T-helper 1 cell (primary cell): ENCODE measurements at regions not wholly inside any gene's neighbourhood (a gene's known extent, or its start where the extent isn't known, plus 50 kb on each side); places are given as distances from the start of the nearest gene placed in this dataset.

Source experiments
- DNase-seq, 5 donors: peaks; one replicate each; pipeline ENCODE4 v3.0.0-alpha.2; 2012 to 2020

DNA sequence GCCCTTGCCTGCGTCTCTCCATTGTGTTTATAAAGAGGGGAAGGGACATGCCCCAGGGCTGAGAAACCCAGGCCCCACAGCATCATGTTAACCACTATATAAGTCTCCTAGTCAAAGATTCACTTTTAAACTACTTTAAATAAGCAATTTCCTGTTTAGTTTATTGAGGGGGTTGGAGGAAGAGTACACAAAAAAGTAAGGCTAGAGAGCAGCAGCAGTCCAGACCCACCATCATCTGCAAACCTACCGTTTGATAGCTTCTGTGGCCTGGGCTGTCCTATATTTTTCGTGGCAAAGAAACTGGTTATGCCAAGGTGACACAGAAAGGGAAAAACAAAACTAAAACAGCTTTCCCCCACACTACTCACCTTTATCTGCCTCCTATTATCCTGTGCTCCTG, 646.1 kb downstream of the IRS1 start:
- DNase-seq, result no peak

DNA sequence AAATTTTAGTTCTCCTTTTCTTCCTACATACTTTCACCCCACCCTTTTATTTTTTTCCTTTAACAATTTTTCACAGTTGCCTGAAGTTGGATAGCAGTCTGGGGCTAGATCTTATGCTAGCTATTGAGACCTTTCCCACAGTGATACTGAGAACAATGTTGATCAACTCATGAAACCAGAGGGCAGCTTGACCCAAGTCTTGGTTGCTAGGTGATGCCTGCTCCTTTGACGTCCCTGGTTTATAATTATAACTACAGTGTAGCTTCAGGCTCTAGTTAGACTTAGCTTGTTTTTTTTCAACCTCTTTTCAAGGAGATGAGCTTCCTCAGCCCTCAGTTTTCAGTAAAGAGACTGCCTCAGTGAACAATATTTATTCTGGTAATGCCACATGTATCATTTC, 648.5 kb downstream of the IRS1 start:
- no peak for DNase-seq

DNA sequence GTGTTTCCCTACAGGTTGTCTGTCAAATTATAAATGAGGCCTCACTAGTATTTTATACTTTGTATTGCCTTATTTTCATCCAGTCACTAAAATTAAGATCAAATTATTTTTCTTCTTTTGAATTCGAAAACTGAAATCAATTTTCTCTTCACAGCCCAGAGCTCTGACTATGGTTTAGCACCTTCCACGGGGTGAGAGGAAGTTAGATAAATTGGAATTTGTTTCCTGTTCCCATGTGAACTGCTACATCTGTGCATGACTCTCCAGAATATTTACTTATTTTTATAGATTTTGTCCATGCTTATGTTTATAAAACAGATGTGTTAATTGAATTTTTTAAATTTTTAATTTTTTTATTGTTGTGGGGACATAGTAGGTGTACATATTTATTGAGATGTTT, 656.5 kb downstream of the IRS1 start:
- DNase-seq, result no peak

DNA sequence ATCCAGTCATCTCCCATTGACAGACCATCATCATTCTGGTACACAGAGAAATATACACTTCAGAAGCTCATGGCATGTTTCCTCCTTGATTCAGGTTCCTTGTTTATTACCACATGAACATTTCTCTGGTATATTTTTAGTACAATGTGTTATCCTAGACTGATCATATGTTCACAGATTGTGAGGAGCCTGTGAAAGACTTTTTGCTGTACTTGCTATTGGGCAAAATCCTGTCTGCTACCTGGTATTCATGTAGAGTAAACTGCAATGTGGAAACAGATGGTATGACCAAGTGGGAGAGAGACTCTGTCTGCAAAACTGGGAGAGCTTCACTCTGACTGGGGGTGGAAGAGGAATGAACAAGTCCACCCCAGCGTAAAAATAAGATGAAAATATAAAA, 657.2 kb downstream of the IRS1 start:
- no peak for DNase-seq

DNA sequence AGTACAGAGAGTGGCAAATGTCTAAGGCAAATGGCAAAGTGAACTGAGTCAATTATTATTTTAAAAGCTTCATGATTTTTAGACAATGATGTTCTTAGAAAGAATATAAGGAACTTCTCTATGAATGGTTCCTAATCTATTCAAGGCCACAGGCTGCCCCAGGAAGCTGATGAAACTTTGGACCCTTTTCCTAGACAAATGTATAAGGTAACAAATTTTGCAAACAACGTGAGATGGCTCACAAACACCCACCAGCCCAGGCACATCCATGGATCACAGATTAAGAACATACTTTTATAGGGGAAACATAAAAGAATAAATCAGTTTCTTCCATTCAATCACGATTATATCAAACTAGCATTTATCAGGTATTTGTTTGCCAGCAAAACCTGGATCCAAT, 659.0 kb downstream of the IRS1 start:
- DNase-seq, result no peak

DNA sequence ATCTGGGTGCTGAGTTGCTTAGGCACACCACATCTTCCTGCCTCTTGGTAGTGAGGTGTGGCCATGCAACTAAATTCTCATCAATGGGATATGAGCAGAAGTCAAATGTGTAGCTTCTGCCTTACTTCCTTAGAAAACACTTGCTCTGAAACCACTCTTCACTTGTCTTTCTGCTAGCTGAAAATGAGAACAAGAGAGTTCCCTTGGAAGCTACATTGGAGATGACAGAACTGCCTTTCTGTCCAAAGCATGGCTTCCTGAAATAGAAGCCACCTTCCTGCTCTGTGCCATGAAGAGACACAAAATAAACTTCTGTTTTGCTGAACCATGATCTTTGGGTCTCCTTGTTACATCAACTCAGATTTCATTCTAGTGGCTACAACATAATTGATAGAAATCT, 659.9 kb downstream of the IRS1 start:
- no peak for DNase-seq

DNA sequence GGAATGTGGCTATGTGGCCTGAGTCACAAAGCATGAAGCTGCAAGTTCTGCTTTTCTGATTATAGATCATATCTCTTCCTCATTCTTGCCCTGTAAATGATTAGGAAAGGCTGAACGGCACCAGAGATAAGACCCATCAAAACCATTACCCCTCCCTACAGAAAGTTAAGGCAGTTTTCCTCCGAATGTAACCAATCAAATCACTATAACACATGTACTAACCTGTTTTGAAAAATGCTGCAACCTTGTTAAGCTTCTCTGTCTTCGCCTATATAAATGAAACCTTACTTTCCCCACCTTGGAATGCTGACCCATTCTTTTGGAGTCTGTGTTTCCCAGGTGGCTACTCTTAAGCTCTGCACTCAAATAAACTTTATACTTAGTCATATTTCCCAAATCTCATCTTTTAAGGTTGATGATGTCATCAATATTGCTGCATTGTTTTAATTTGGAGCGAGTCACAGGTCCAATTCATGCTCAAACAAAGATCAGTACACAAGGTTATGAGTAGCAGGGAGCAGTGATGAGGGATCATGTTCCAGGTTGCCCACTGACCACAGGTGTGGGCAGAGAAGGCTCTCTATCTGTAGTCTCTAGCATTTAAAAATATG, 662.3 kb downstream of the IRS1 start:
- DNase-seq, result no peak

DNA sequence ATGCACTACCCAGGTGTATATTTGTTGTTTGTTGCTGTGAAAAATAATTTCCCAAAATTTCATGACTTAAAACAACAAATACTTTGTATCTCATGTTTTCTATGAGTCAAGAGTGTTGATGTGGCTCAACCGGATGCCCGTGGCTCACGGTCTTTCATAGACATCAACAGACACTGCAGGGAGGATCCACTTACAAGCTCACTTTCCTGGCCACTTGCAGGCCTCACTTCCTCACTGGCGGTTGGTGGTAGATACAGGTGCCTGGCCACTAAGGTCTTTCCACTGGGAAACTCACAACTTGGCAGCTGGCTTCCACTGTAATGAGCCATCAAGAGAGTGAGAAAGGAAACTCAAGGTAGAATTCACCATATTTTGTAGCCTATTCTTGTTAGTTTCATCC, 662.9 kb downstream of the IRS1 start:
- DNase-seq, result no peak

DNA sequence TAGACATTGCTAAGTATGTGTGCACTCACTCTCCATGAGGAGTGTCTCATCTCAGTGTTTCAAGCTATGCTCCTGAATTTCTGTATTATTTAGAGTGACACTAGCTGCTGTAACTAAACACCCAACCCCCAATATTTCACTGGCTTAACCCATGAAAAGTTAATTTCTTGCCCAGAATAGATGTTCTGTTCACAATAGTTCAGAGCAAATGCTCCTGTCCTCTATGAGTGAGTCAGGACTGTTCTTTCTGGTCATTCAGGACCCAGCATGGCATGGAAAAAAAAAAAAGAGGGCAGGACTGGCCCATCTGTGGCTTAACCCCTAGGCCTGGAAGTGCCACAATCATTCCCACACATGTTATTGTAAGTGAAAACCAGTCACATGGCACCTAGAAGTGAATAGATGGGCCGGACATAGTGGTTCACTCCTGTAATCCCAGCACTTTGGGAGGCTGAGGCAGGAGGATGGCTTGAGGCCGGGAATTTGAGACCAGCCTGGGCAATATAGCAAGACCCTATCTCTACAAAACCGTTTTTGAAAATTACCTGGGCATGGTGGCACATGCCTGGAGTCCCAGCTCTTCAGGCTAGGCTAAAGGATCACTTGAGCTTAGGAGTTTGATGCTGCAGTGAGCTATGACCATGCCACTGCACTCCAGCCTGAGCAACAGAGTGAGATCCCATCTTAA, 663.6 kb downstream of the IRS1 start:
- DNase-seq, result no peak

DNA sequence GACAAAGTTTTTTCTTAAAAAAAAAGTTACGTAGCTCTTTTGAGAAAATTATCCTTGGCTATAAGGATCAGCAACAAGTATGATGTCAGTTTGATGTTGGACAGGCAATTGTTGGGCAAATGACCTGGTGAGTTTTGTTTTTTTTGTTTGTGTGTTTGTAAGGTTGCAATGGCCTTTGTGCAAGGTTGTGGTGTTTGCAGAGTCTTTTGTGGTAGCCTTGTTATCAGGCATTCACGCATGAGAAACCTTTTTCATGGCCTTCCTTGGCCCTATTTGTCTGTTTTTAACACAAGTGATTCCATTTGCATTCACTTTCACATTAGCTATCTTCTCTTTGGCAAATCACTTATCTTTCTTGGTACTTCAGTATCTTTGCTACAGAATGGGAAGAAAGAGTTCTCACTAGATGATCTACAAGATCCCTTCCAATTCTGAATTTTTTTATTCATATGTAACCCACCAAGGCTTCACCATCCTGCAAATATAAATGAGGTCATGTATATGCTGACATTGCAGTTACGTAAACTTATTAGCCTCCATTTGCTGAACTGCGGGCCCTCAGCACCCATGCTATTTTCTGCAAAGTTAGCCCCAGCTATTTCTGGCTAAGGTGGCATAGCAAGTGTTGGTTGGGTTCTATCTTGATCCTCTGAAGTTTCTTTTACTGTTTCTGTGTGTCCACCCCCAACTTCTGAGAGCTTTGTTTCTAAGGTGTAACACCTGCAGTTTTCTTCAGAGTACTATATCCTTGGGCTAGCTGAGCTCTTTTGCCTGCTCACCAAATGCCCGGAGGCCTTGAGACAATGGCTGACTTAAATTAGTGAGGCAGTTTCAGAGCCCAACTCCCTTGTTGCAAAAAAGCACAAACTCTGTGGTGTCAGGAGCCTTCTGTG, 667.1 kb downstream of the IRS1 start:
- no peak for DNase-seq

DNA sequence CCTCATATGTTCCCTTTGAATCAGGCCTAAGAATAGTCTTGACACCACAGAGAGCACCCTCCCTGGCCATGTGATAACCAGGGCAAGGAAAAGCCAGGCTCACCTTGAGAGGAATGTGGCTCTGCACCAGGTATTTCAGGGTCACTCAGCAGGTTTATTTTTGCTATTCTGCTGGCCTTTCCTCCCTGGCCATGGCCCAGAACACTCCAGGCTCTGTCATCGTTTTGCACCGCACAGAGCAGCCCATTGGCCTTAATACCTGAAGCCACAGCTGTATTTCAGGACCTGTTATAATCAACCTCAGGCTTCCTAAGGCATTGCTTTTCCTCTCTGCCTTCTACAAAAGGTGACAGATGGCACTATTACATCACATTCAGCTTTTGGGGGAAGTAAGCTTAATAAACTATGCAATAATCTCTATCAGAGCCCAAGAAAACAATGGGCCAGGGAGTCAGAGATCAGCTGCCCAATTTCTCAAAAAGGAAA, 668.3 kb downstream of the IRS1 start:
- no peak for DNase-seq

DNA sequence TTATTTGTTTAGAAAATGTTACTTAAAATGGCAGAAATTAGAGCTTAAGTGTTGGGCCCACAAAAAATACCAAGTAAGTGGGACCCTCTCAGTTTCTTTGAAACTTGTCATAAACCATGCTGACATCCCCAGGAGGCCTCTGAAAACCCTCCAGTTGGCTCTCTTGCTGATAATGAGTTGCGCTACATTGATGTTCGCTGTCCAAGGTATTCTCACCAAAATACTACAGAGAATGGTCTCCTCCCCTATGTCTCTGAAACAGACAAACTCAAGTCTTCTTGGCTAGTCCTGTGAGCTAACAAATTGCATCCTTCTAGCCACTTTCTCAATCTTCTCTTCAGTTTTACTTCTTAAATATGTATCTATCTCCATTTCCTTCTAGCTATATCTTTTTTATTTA, 669.4 kb downstream of the IRS1 start:
- DNase-seq, result no peak

DNA sequence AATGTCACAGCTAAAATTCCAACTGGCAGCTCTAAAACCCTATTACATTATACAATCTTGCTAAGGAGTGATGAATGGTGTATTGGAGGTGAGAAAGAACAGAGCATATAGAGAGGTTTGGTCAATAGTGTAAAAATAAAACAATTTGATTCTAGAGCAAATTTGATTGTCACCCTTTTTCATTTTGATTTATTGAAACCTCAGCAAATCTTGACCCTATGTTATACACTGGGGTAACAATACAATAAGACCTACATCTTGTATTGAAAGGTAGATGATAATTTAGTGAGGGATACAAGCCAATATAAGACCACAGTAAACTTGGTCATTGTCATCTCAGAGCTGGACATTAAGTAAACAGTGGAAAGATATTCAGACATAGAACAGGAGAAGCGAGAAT, 671.9 kb downstream of the IRS1 start:
- no peak for DNase-seq

DNA sequence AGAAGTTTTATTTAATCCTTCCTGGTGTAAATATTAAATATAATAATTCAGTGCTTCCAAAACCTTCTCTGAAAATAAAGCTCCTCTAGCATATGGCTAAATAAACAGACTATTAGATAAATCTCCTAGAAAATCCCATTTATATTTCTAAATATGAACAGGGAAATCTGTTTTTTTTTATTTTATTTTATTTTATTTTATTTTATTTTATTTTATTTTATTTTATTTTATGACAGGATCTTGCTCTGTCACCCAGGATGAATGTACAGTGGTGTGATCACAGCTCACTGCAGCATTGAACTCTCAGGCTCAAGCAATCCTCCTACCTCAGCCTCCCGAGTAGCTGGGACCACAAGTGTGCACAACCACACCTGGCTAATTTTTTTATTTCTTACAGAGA, 673.5 kb downstream of the IRS1 start:
- DNase-seq, result no peak

DNA sequence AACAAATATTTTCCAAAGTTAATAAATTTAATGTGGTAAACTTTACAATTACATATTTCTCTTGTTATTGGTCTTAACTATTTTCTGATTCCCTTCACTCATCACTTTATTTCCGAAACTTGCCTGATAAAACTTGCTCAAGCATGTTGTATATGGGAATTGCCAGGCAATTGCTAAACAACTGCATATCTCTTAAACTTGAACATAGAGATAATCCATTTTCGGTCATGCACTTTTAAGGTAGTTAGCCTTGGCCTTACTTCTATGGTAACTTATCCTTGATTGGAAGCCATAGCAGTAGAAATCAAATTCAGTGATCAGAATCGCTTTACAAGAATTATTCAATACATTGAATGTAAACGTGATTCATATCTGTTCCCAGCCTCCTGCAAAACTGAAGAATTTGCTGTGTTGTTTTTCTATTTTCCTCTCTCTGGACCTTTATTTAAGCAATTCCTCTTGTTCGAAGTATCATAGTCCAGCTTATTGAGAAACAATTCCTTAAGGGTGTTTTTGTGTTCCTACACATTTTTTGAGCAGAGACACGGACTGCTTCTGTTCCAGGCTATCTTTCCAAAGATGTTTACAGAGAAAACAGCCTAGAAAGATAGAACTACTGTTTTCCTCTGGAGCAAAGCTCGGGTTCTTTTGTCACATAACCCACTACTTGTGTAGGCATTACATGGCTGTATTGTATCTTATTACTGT, 674.3 kb downstream of the IRS1 start:
- DNase-seq, result no peak

DNA sequence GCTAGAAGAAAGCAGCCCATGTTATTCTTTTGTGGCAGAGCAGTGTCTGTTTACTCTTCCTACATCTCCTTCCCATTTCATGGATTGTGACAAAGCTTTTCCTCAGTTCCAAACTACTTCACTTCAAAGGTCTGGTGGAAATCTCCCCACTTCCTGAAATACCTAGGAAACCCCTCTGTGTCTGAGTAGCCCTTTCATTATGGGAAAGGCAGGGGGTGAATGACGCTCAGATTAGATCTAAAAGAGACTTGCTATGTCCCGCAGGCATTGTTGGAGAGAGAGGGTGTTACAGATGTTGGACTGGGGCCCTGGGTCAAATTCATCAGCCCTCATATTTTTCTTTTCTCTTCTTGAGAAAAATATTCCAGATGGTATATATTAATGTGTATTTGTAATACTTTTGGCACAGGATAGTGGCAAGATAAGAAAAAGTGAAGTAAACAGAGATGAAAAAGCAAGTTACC, 675.0 kb downstream of the IRS1 start:
- no peak for DNase-seq

DNA sequence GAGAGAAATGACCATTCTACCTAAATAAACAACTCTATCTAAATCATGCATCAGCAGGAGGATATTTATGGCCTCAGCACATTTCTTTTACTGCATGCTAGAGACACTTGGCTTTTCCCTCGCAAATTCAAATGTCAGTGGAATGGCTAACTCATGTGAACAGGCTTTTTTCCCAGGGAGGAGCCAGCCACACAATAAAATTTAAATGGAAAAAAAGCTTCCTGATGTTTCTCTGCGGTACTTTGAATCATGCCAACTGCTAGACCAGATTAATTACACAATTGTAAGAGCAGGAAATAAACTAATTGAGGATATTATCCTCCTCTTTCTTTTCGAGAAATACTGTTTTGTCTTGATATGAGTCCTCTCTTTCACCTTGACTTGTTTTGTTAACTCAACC, 676.3 kb downstream of the IRS1 start:
- no peak for DNase-seq

DNA sequence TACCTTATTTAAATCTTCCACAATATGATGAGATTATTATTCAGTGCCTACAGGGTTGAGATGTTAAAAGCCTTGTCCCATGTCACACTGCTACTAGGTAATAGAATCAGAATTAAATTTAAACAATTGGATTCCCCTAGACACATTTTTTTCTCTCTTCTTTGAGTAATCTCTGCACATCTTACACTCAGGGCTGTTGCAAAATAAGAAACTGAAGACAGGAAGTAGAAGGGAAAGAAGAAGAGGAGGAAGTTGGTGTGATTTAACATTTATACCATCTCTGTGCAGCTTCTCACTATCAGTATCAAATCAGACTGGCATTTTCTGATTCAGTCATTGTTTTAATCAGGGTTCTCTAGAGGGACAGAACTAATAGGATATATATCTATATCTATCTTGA, 677.6 kb downstream of the IRS1 start:
- no peak for DNase-seq

DNA sequence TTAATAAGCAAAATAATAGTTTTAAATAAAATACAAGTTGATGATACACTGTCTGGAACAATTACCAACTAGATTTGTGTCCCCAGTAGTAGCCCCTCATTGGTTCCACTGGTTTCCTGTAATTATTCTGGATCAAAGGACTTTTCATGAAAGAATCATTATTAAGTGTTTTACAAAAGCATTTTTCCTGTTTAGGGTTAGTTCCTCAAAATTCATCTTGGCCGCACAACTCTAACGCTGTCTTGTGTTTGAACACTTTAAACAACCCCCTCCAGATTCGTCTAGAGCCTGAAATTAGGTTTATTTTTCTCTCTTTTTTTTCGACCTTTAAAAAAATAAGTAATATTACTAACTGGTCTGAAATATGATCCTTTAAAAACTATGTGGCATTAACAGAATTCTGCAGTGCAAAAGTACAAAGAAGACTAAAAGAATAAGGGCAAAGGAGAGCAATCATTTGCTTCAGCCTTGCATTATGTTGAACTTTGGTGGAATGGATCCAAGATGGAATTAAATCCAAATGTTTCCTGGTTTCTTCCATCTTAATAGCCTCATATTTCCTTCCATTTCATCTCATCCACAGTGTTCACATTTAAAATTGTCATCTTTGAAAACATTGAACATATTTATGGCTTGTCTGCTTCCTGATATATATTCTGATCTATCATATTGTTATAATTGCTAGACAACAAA, 678.4 kb downstream of the IRS1 start:
- no peak for DNase-seq

DNA sequence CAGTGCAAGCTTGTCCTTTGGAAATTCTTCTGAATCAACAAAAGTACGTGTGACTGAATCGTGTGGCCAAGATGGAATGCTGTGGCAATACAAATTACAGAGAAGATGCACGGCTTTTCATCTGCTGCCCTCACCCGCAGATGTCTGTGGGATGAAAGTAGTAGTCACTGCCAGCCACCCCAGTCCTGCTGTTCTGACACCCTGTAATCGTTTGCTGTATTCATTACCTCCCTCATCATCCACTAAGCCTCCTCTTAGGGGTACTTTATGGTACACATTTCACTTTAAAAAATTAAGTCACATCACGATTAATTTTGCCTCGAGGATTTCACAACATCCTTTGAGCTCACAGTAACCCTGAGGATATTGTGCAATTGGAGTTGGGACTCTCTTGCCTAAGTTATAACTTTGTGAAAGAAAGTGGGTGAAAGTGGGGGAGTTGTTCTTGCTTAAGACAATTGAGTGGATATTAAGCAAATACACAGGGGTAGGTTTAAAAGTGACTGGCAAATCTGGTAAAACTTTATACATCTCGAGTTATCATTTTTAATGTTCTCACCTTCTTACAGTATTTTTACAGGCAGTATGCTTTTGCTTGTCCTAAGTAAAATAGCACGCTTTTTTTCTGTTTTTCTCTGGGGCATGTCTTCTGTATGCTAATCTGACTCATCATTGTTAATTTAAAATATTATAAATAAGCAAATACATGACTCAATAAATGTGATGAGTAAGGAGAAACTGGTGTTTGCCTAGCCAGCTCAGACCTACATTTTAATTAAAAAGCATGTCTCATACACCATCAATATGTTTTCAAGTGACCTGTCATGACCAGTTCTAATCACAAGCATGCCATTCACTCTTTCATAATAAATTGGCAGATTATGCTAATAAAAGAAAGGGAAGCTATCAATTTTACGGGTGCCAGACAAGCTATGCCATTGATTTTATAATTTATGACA, 680.9 kb downstream of the IRS1 start:
- DNase-seq, result no peak

DNA sequence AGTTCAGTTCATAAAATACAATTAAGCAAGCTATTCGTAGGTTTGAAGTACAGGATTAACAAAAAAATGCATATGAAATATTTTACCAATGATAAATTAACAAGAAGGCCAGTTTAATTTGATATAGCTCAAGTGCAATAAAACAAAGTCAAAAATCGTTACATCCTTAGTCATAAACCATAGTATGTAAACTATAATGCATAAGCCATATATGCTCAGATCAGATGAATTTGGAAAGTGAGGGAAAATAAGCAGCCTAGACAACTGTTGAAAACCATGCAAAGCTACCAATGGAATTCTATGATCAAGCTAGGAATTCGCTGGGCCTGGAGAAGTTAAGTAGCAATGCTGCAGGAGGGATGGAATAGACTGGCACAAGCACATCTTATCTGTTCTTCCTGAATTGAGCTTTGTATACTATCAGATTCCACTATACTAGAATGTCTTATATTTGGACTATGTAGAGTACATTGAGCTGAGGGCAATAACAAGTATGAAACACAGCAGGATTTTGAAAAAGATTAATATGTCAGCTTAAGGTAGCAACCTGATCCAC, 682.0 kb downstream of the IRS1 start:
- DNase-seq, result no peak
